ACC112 (cell line): ENCODE measurements at regions not wholly inside any gene's neighbourhood (a gene's known extent, or its start where the extent isn't known, plus 50 kb on each side); places are given as distances from the start of the nearest gene placed in this dataset.

Experiments
- H2AFZ ChIP-seq: fragments of 200-600 bp; sonication (generic); one replicate; pipeline ENCODE4 v1.6.0; 2017; ENCODE audit warnings: antibody characterized with exemption, low read length; ENCODE audit not compliant: unreplicated experiment
- H3K27ac ChIP-seq: fragments of 200-600 bp; sonication (generic); 2 replicates; pipeline ENCODE4 v1.5.1; 2014; ENCODE audit warnings: low read depth, mild to moderate bottlenecking, antibody characterized with exemption, low read length, moderate library complexity
- H3K27me3 ChIP-seq: fragments of 200-600 bp; sonication (generic); 2 replicates; pipeline ENCODE4 v1.6.1; 2014; ENCODE audit warnings: mild to moderate bottlenecking, antibody characterized with exemption, low read length, moderate library complexity, mixed read lengths; ENCODE audit not compliant: insufficient read depth
- H3K36me3 ChIP-seq: fragments of 200-600 bp; sonication (generic); 2 replicates; pipeline ENCODE4 v1.6.1; 2016; ENCODE audit warnings: mild to moderate bottlenecking, antibody characterized with exemption, low read length, moderate library complexity, mixed read lengths; ENCODE audit not compliant: insufficient read depth
- H3K4me1 ChIP-seq: fragments of 200-600 bp; sonication (generic); one replicate; pipeline ENCODE4 v1.6.1; 2016; ENCODE audit warnings: low read length, mixed read lengths; ENCODE audit not compliant: insufficient read depth, unreplicated experiment, control insufficient read depth
- H3K4me3 ChIP-seq: fragments of 200-600 bp; sonication (generic); 2 replicates; pipeline ENCODE4 v1.5.1; 2014; ENCODE audit warnings: mild to moderate bottlenecking, low read depth, low read length
- H3K79me2 ChIP-seq: fragments of 200-600 bp; sonication (generic); one replicate; pipeline ENCODE4 v1.6.0; 2016; ENCODE audit warnings: low read length; ENCODE audit not compliant: control insufficient read depth, unreplicated experiment, insufficient read depth

- peaks cover 9% of the 10 kb centered on the region for H3K4me1 ChIP-seq
- H3K27ac ChIP-seq = no peak overlapping the region
- peaks cover 59% of the 10 kb centered on the region for H3K27me3 ChIP-seq
- no peaks in the 10 kb centered on the region for H3K36me3 ChIP-seq
- no peak overlapping the region for H3K4me3 ChIP-seq
- H2AFZ ChIP-seq = no peak overlapping the region
- no peaks in the 10 kb centered on the region for H3K79me2 ChIP-seq
These were observed 470.2 kb upstream of the PROK2 start for GRCh38 chr3:72255191-72255590.

GRCh38 chr3:72254483-72254882, 469.5 kb upstream of the PROK2 start:
- Histone ChIP-seq H3K4me1 (peaks cover 9% of the 10 kb centered on the region), H3K27me3 (peaks cover 65% of the 10 kb centered on the region), H3K27ac (no peak overlapping the region), H3K79me2 (no peaks in the 10 kb centered on the region), H3K36me3 (no peaks in the 10 kb centered on the region), H2AFZ (no peak overlapping the region), H3K4me3 (no peak overlapping the region)

- Histone ChIP-seq H3K27me3 (peaks cover 64% of the 10 kb centered on the region), H3K27ac (no peak overlapping the region), H2AFZ (no peak overlapping the region), H3K4me1 (peaks cover 2% of the 10 kb centered on the region), H3K79me2 (no peaks in the 10 kb centered on the region), H3K4me3 (no peak overlapping the region), H3K36me3 (no peaks in the 10 kb centered on the region)
These were observed 465.8 kb upstream of the PROK2 start for GRCh38 chr3:72250725-72251124.

- Histone ChIP-seq H3K79me2 (no peaks in the 10 kb centered on the region), H3K4me1 (no peaks in the 10 kb centered on the region), H3K27ac (no peak overlapping the region), H3K4me3 (no peak overlapping the region), H3K36me3 (no peaks in the 10 kb centered on the region), H3K27me3 (peaks cover 53% of the 10 kb centered on the region), H2AFZ (no peak overlapping the region)
These were observed 463.9 kb upstream of the PROK2 start for GRCh38 chr3:72248869-72249268.

GRCh38 chr3:72248389-72248761, 463.4 kb upstream of the PROK2 start:
- Histone ChIP-seq H3K4me1 (no peaks in the 10 kb centered on the region), H3K4me3 (no peak overlapping the region), H2AFZ (no peak overlapping the region), H3K27me3 (peaks cover 48% of the 10 kb centered on the region), H3K27ac (no peak overlapping the region), H3K79me2 (no peaks in the 10 kb centered on the region), H3K36me3 (no peaks in the 10 kb centered on the region)

GRCh38 chr3:72247645-72248388, 462.9 kb upstream of the PROK2 start:
- H3K4me3 ChIP-seq = no peak overlapping the region
- H3K79me2 ChIP-seq = no peaks in the 10 kb centered on the region
- H2AFZ ChIP-seq = no peak overlapping the region
- no peak overlapping the region for H3K27ac ChIP-seq
- no peaks in the 10 kb centered on the region for H3K36me3 ChIP-seq
- peaks cover 43% of the 10 kb centered on the region for H3K27me3 ChIP-seq
- H3K4me1 ChIP-seq = no peaks in the 10 kb centered on the region

GRCh38 chr3:72247126-72247525, 462.2 kb upstream of the PROK2 start:
- no peaks in the 10 kb centered on the region for H3K4me1 ChIP-seq
- H2AFZ ChIP-seq = no peak overlapping the region
- no peaks in the 10 kb centered on the region for H3K36me3 ChIP-seq
- no peaks in the 10 kb centered on the region for H3K79me2 ChIP-seq
- no peak overlapping the region for H3K4me3 ChIP-seq
- no peak overlapping the region for H3K27ac ChIP-seq
- peaks cover 40% of the 10 kb centered on the region for H3K27me3 ChIP-seq

GRCh38 chr3:72246685-72247084, 461.7 kb upstream of the PROK2 start:
- Histone ChIP-seq H3K36me3 (no peaks in the 10 kb centered on the region), H3K79me2 (no peaks in the 10 kb centered on the region), H3K4me3 (no peak overlapping the region), H3K4me1 (no peaks in the 10 kb centered on the region), H3K27ac (no peak overlapping the region), H2AFZ (no peak overlapping the region), H3K27me3 (peaks cover 36% of the 10 kb centered on the region)

GRCh38 chr3:72245183-72245811, 460.3 kb upstream of the PROK2 start:
- Histone ChIP-seq H3K79me2 (no peaks in the 10 kb centered on the region), H3K27ac (no peak overlapping the region), H3K27me3 (peaks cover 30% of the 10 kb centered on the region), H2AFZ (no peak overlapping the region), H3K4me3 (no peak overlapping the region), H3K4me1 (no peaks in the 10 kb centered on the region), H3K36me3 (no peaks in the 10 kb centered on the region)

- no peaks in the 10 kb centered on the region for H3K79me2 ChIP-seq
- no peak overlapping the region for H2AFZ ChIP-seq
- H3K4me3 ChIP-seq = no peak overlapping the region
- H3K4me1 ChIP-seq = no peaks in the 10 kb centered on the region
- no peak overlapping the region for H3K27ac ChIP-seq
- peaks cover 25% of the 10 kb centered on the region for H3K27me3 ChIP-seq
- no peaks in the 10 kb centered on the region for H3K36me3 ChIP-seq
These were observed 459.4 kb upstream of the PROK2 start for GRCh38 chr3:72244396-72244795.

- H3K27me3 ChIP-seq = peaks cover 24% of the 10 kb centered on the region; the same call in 1 of the 2 replicates
- no peak overlapping the region for H3K4me3 ChIP-seq
- H3K36me3 ChIP-seq = no peaks in the 10 kb centered on the region
- no peaks in the 10 kb centered on the region for H3K79me2 ChIP-seq
- H2AFZ ChIP-seq = no peak overlapping the region
- no peak overlapping the region for H3K27ac ChIP-seq
- no peaks in the 10 kb centered on the region for H3K4me1 ChIP-seq
These were observed 457.4 kb upstream of the PROK2 start for GRCh38 chr3:72242326-72242725.
